Esophagus muscularis mucosa (tissue), 4 donors: ENCODE measurements at regions not wholly inside any gene's neighbourhood (a gene's known extent, or its start where the extent isn't known, plus 50 kb on each side); places are given as distances from the start of the nearest gene placed in this dataset.

Experiments
- EP300 ChIP-seq: sonication (generic); formaldehyde crosslinking; IDR thresholded peaks from one replicate; pipeline ENCODE4 v1.6.1; 2017; ENCODE audit warnings: antibody characterized with exemption
- POLR2A ChIP-seq: fragments of 450-650 bp; IDR thresholded peaks from one replicate; pipeline ENCODE4 v1.6.1; 2017; ENCODE audit warnings: antibody characterized with exemption, moderate library complexity, mild to moderate bottlenecking, low read depth
- POLR2AphosphoS5 ChIP-seq, 2 donors: sonication (generic); formaldehyde crosslinking; IDR thresholded peaks; one replicate each; pipeline ENCODE4 v1.6.1; 2017; ENCODE audit warnings: antibody characterized with exemption in 2 of 2
- TF ChIP-seq, protein P1 (sequence below), 3 experiments: fragments of 200-600 bp in 2 of 3; fragments of 450-650 bp in 1 of 3; sonication (generic) in 2 of 3; IDR thresholded peaks; one replicate each; pipeline ENCODE4 v1.5.1; 2017 to 2019; ENCODE audit warnings: antibody characterized with exemption in 3 of 3, mild to moderate bottlenecking in 2 of 3, moderate library complexity in 1 of 3

DNA sequence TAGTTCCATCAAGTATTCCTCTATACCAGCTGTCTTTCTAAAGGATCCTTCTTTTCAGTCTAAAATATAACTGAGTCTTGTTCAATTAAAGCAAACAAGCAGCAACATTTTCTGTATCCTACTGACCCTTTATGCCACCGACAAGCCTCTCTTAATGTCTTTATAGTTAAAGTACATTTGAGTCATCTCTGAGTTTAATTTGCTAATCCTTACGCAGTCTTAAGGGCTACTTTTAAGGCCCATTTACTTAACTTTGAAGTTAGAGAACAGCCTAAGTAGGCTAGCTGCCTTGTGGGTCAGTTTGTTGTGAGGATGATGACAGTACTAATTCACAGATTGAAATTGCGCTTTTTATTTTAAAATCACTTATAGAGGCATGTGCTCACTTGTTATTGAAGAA is 265.5 kb upstream of the FERD3L start:
- TF ChIP-seq POLR2A = no peak
- TF ChIP-seq, protein P1, sequence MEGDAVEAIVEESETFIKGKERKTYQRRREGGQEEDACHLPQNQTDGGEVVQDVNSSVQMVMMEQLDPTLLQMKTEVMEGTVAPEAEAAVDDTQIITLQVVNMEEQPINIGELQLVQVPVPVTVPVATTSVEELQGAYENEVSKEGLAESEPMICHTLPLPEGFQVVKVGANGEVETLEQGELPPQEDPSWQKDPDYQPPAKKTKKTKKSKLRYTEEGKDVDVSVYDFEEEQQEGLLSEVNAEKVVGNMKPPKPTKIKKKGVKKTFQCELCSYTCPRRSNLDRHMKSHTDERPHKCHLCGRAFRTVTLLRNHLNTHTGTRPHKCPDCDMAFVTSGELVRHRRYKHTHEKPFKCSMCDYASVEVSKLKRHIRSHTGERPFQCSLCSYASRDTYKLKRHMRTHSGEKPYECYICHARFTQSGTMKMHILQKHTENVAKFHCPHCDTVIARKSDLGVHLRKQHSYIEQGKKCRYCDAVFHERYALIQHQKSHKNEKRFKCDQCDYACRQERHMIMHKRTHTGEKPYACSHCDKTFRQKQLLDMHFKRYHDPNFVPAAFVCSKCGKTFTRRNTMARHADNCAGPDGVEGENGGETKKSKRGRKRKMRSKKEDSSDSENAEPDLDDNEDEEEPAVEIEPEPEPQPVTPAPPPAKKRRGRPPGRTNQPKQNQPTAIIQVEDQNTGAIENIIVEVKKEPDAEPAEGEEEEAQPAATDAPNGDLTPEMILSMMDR (IDR thresholded peaks at IDR 0.05) = no peak
- TF ChIP-seq POLR2AphosphoS5 (IDR thresholded peaks at IDR 0.05) = no peak
- no peak for TF ChIP-seq EP300
